CD4-positive, alpha-beta T cell (primary cell): ENCODE measurements at regions not wholly inside any gene's neighbourhood (a gene's known extent, or its start where the extent isn't known, plus 50 kb on each side); places are given as distances from the start of the nearest gene placed in this dataset.

Experiments used
- ATAC-seq: fragments of 200-7000 bp; cut with Tn5 transposase; one replicate; pipeline ENCODE4 v1.10.0; 2022; ENCODE audit warnings: mild to moderate bottlenecking; ENCODE audit not compliant: poor library complexity
- CTCF ChIA-PET: fragments of 350-600 bp; sonication (Branson Sonifier 250); formaldehyde crosslinking; loops from one replicate; lab custom pipeline; 2021; ENCODE audit warnings: antibody characterized with exemption, inconsistent platforms; lab: Charles Lee
- POLR2A ChIA-PET: fragments of 350-600 bp; sonication (Branson Sonifier 250); formaldehyde crosslinking; loops from one replicate; lab custom pipeline; 2021; ENCODE audit warnings: antibody characterized with exemption, inconsistent platforms; lab: Charles Lee
- DNase-seq, 14 experiments: peaks; one replicate each; pipeline ENCODE4 v3.0.0-alpha.2; 2013 to 2020; ENCODE audit warnings: mixed read lengths in 2 of 14
- H3K27ac ChIP-seq, 2 donors: one replicate each; pipeline versions ENCODE4 v1.5.1 to v1.7.0; 2013; ENCODE audit warnings: low read length in 2 of 2, low read depth in 1 of 2, mild to moderate bottlenecking in 1 of 2
- H3K27me3 ChIP-seq, 2 experiments: 1 replicate in 1 of 2; 2 replicates in 1 of 2; pipeline versions ENCODE4 v1.6.1 to v1.7.0; 2013; ENCODE audit warnings: low read length in 2 of 2, control low read depth in 1 of 2, mild to moderate bottlenecking in 1 of 2, moderate library complexity in 1 of 2; ENCODE audit not compliant: insufficient read depth in 2 of 2, control insufficient read depth in 1 of 2
- H3K36me3 ChIP-seq: one replicate; pipeline ENCODE4 v1.6.1; 2013; ENCODE audit warnings: low read length, control low read depth; ENCODE audit not compliant: insufficient read depth
- H3K4me1 ChIP-seq: one replicate; pipeline ENCODE4 v1.6.1; 2013; ENCODE audit warnings: low read length, control low read depth; ENCODE audit not compliant: insufficient read depth
- H3K4me3 ChIP-seq: one replicate; pipeline ENCODE4 v1.5.1; 2013; ENCODE audit warnings: mild to moderate bottlenecking, low read length, moderate library complexity
- H3K9me3 ChIP-seq, 2 experiments: 1 replicate in 1 of 2; 2 replicates in 1 of 2; pipeline versions ENCODE4 v1.6.1 to v1.7.0; 2013; ENCODE audit warnings: low read length in 2 of 2, mild to moderate bottlenecking in 2 of 2, control low read depth in 1 of 2, moderate library complexity in 1 of 2; ENCODE audit not compliant: control insufficient read depth in 1 of 2, insufficient read depth in 1 of 2
- H3K27ac Mint-ChIP-seq: one replicate; pipeline ENCODE4 v1.8.0; 2020; ENCODE audit warnings: mixed read lengths
- H3K27me3 Mint-ChIP-seq: one replicate; pipeline ENCODE4 v1.8.0; 2021; ENCODE audit warnings: mixed read lengths
- H3K36me3 Mint-ChIP-seq: one replicate; pipeline ENCODE4 v1.8.0; 2021; ENCODE audit warnings: low read depth, mixed read lengths
- H3K4me1 Mint-ChIP-seq: one replicate; pipeline ENCODE4 v1.8.0; 2021; ENCODE audit warnings: low read depth, mixed read lengths
- H3K4me3 Mint-ChIP-seq: one replicate; pipeline ENCODE4 v1.8.0; 2020; ENCODE audit warnings: mild to moderate bottlenecking, mixed read lengths
- H3K9me3 Mint-ChIP-seq: one replicate; pipeline ENCODE4 v1.8.0; 2020; ENCODE audit warnings: mixed read lengths
- CTCF ChIP-seq: fragments of 200-600 bp; IDR thresholded peaks from one replicate; pipeline ENCODE4 v1.8.0; 2022; ENCODE audit warnings: antibody characterized with exemption, mild to moderate bottlenecking
- intact Hi-C, 2 experiments: fragments of 100-400 bp; cut with DNase I in 1 of 2; cut with micrococcal nuclease in 1 of 2; formaldehyde crosslinking; loops; one replicate each; pipeline versions ENCODE4 v1.15.1 to v1.9.0; 2023 to 2025; cut with DNase I, micrococcal nuclease

- POLR2A ChIA-PET, result no interaction called here
- CTCF ChIA-PET, result no interaction called here
- no peak for TF ChIP-seq CTCF
- H3K27ac Mint-ChIP-seq, result no peak overlapping the region
- Histone ChIP-seq H3K36me3 (no peaks in the 10 kb centered on the region), H3K27me3 (no peaks in the 10 kb centered on the region), H3K27ac (no peak overlapping the region), H3K9me3 (no peaks in the 10 kb centered on the region), H3K4me3 (no peak overlapping the region), H3K4me1 (no peaks in the 10 kb centered on the region)
- no peak for DNase-seq
- intact Hi-C loops, result no loop called here
- H3K4me3 Mint-ChIP-seq, result no peak overlapping the region
- peaks cover under 1% of the 10 kb centered on the region for H3K9me3 Mint-ChIP-seq
- no peak for ATAC-seq
- H3K4me1 Mint-ChIP-seq, result peaks cover 17% of the 10 kb centered on the region
- no peaks in the 10 kb centered on the region for H3K27me3 Mint-ChIP-seq
- H3K36me3 Mint-ChIP-seq, result no peaks in the 10 kb centered on the region
These were observed 170.8 kb upstream of the GATB start for GRCh38 chr4:151931563-151931962.

- Mint-ChIP-seq H3K27ac (no peak overlapping the region), H3K4me3 (no peak overlapping the region), H3K9me3 (peaks cover 2% of the 10 kb centered on the region), H3K4me1 (peaks cover 17% of the 10 kb centered on the region), H3K36me3 (no peaks in the 10 kb centered on the region), H3K27me3 (no peaks in the 10 kb centered on the region)
- no peak for DNase-seq
- ChIA-PET POLR2A (no interaction called here), CTCF (no interaction called here)
- Histone ChIP-seq H3K9me3 (no peaks in the 10 kb centered on the region), H3K36me3 (no peaks in the 10 kb centered on the region), H3K27me3 (no peaks in the 10 kb centered on the region), H3K27ac (no peak overlapping the region), H3K4me1 (no peaks in the 10 kb centered on the region), H3K4me3 (no peak overlapping the region)
- no peak for TF ChIP-seq CTCF
- no peak for ATAC-seq
- intact Hi-C loops, result no loop called here
These were observed 169.6 kb upstream of the GATB start for GRCh38 chr4:151930372-151930771.

GRCh38 chr4:151928112-151928511 lies 167.3 kb upstream of the GATB start:
- no peak overlapping the region for H3K27ac ChIP-seq
- CTCF ChIA-PET, result no interaction called here
- Mint-ChIP-seq H3K4me1 (peaks cover 17% of the 10 kb centered on the region), H3K9me3 (peaks cover 2% of the 10 kb centered on the region), H3K27me3 (no peaks in the 10 kb centered on the region), H3K4me3 (no peak overlapping the region), H3K36me3 (no peaks in the 10 kb centered on the region), H3K27ac (no peak overlapping the region)
- TF ChIP-seq CTCF, result no peak
- no peaks in the 10 kb centered on the region for H3K36me3 ChIP-seq
- no peaks in the 10 kb centered on the region for H3K9me3 ChIP-seq
- no peaks in the 10 kb centered on the region for H3K27me3 ChIP-seq
- H3K4me1 ChIP-seq, result no peaks in the 10 kb centered on the region
- DNase-seq (no peak), ATAC-seq (no peak)
- no peak overlapping the region for H3K4me3 ChIP-seq
- POLR2A ChIA-PET, result no interaction called here
- intact Hi-C loops, result no loop called here
